ENCODE measurements at regions not wholly inside any gene's neighbourhood (a gene's known extent, or its start where the extent isn't known, plus 50 kb on each side); places are given as distances from the start of the nearest gene placed in this dataset.
A peak's percentile ranks its signal among the peaks of the same experiment; 100 is the strongest.

- H3K9ac ChIP-seq (ENCODE audit: insufficient read depth, low read length) = no peak overlapping the region
- H3K27ac ChIP-seq (ENCODE audit: insufficient read depth, low read length) = no peak overlapping the region
- H3K27me3 ChIP-seq (ENCODE audit: control insufficient read depth, insufficient read depth, low read length) = no peaks in the 10 kb centered on the region
- no peak overlapping the region for H3K4me3 ChIP-seq (replicated peaks in 1 of 4; ENCODE audit: control extremely low read depth in 1 of 4, insufficient read depth in 1 of 4, low read depth in 3 of 4, low read length in 4 of 4)
- no peaks in the 10 kb centered on the region for H3K79me2 ChIP-seq (ENCODE audit: control insufficient read depth, insufficient read depth, low read length)
- DNase-seq (ENCODE audit: low read depth in 2 of 2) = peak in 1 of 2 donors; percentile 59
- no peak overlapping the region for H2AFZ ChIP-seq (ENCODE audit: low read length)
- no peak overlapping the region for H3K4me2 ChIP-seq (ENCODE audit: extremely low read depth, insufficient read depth, low read length)
- no peaks in the 10 kb centered on the region for H4K20me1 ChIP-seq (ENCODE audit: control insufficient read depth, extremely low read depth, insufficient read depth, low read length)
- no peaks in the 10 kb centered on the region for H3K4me1 ChIP-seq (ENCODE audit: control insufficient read depth, extremely low read depth, insufficient read depth, low read length)
- no peaks in the 10 kb centered on the region for H3K36me3 ChIP-seq (ENCODE audit: control insufficient read depth, insufficient read depth, low read length)
- TF ChIP-seq CTCF (conservative IDR thresholded peaks at IDR 0.05 in 1 of 2, IDR thresholded peaks at IDR 0.05 in 1 of 2; ENCODE audit: low read depth in 1 of 2, low read length in 2 of 2) (no peak), EZH2 (IDR thresholded peaks at IDR 0.05; ENCODE audit: low read length, missing control alignments) (no peak)
- no peaks in the 10 kb centered on the region for H3K9me3 ChIP-seq (ENCODE audit: control insufficient read depth, insufficient read depth, low read depth, low read length)
Measured at GRCh38 chr6:23073821-23074220, 504.5 kb downstream of the HDGFL1 start.

GRCh38 chr6:23077772-23078171 is 508.4 kb downstream of the HDGFL1 start:
- DNase-seq (ENCODE audit: low read depth in 2 of 2) = no peak
- Histone ChIP-seq H3K4me1 (ENCODE audit: control insufficient read depth, extremely low read depth, insufficient read depth, low read length) (no peaks in the 10 kb centered on the region), H3K27ac (ENCODE audit: insufficient read depth, low read length) (no peak overlapping the region), H3K4me3 (replicated peaks in 1 of 4; ENCODE audit: control extremely low read depth in 1 of 4, insufficient read depth in 1 of 4, low read depth in 3 of 4, low read length in 4 of 4) (no peak overlapping the region), H2AFZ (ENCODE audit: low read length) (no peak overlapping the region), H3K9ac (ENCODE audit: insufficient read depth, low read length) (no peak overlapping the region), H3K36me3 (ENCODE audit: control insufficient read depth, insufficient read depth, low read length) (no peaks in the 10 kb centered on the region), H3K27me3 (ENCODE audit: control insufficient read depth, insufficient read depth, low read length) (no peaks in the 10 kb centered on the region), H3K4me2 (ENCODE audit: extremely low read depth, insufficient read depth, low read length) (no peak overlapping the region), H4K20me1 (ENCODE audit: control insufficient read depth, extremely low read depth, insufficient read depth, low read length) (no peaks in the 10 kb centered on the region), H3K9me3 (ENCODE audit: control insufficient read depth, insufficient read depth, low read depth, low read length) (no peaks in the 10 kb centered on the region), H3K79me2 (ENCODE audit: control insufficient read depth, insufficient read depth, low read length) (no peaks in the 10 kb centered on the region)
- no peak for TF ChIP-seq EZH2 (IDR thresholded peaks at IDR 0.05; ENCODE audit: low read length, missing control alignments)
- TF ChIP-seq CTCF (conservative IDR thresholded peaks at IDR 0.05 in 1 of 2, IDR thresholded peaks at IDR 0.05 in 1 of 2; ENCODE audit: low read depth in 1 of 2, low read length in 2 of 2) = no peak

DNA sequence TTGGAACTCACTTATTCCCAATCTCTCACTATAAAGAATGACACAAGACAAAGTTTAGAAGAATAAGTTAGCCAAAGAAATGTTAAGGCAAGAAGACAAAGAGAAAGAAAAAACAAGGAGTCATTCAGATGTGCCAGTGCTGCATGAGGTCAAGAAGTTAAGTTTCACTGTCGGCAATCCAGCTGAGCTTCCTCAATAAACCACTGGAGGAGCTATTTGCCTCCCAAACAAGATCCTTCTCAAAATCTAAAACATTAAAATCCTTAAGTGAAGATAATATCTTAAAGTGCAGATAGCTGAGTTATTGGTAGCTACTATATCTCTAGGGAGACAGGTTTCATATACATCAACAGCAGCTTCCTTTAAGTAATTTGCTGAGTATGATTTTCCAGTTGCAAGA is 512.3 kb downstream of the HDGFL1 start:
- DNase-seq (ENCODE audit: low read depth in 2 of 2) = peak in 1 of 2 donors; percentile 18
- no peaks in the 10 kb centered on the region for H3K27me3 ChIP-seq (ENCODE audit: control insufficient read depth, insufficient read depth, low read length)
- TF ChIP-seq CTCF (conservative IDR thresholded peaks at IDR 0.05 in 1 of 2, IDR thresholded peaks at IDR 0.05 in 1 of 2; ENCODE audit: low read depth in 1 of 2, low read length in 2 of 2) = peak in 1 of 2 donors; percentile 41
- no peak for TF ChIP-seq EZH2 (IDR thresholded peaks at IDR 0.05; ENCODE audit: low read length, missing control alignments)

More for the DNA sequence above, 512.3 kb downstream of the HDGFL1 start:
- H3K4me3 ChIP-seq (replicated peaks in 1 of 4; ENCODE audit: control extremely low read depth in 1 of 4, insufficient read depth in 1 of 4, low read depth in 3 of 4, low read length in 4 of 4) = no peak overlapping the region
- no peak overlapping the region for H3K4me2 ChIP-seq (ENCODE audit: extremely low read depth, insufficient read depth, low read length)
- H3K9ac ChIP-seq (ENCODE audit: insufficient read depth, low read length) = no peak overlapping the region
- H3K79me2 ChIP-seq (ENCODE audit: control insufficient read depth, insufficient read depth, low read length) = no peaks in the 10 kb centered on the region
- no peaks in the 10 kb centered on the region for H3K9me3 ChIP-seq (ENCODE audit: control insufficient read depth, insufficient read depth, low read depth, low read length)
- H2AFZ ChIP-seq (ENCODE audit: low read length) = no peak overlapping the region
- H3K27ac ChIP-seq (ENCODE audit: insufficient read depth, low read length) = no peak overlapping the region
- no peaks in the 10 kb centered on the region for H3K4me1 ChIP-seq (ENCODE audit: control insufficient read depth, extremely low read depth, insufficient read depth, low read length)
- H3K36me3 ChIP-seq (ENCODE audit: control insufficient read depth, insufficient read depth, low read length) = no peaks in the 10 kb centered on the region
- H4K20me1 ChIP-seq (ENCODE audit: control insufficient read depth, extremely low read depth, insufficient read depth, low read length) = no peaks in the 10 kb centered on the region
